Spleen (tissue), 7 donors: ENCODE measurements at regions not wholly inside any gene's neighbourhood (a gene's known extent, or its start where the extent isn't known, plus 50 kb on each side); places are given as distances from the start of the nearest gene placed in this dataset.
"Not testable (repeated sequence)": the region's sequence is repeated elsewhere in the genome, so short reads cannot be mapped to it uniquely, and the experiment has no call there.

Source experiments
- CTCF ChIP-seq, 11 experiments: fragments of 200-600 bp in 7 of 11; fragments of 450-650 bp in 4 of 11; sonication (generic) in 4 of 11; IDR thresholded peaks in 8 of 11; conservative IDR thresholded peaks in 3 of 11; 1 replicate in 7 of 11; 2 replicates in 4 of 11; pipeline versions ENCODE4 v1.4.0 to v1.8.0; 2016 to 2021; ENCODE audit warnings: antibody characterized with exemption in 11 of 11, inconsistent platforms in 4 of 11, mild to moderate bottlenecking in 1 of 11
- POLR2AphosphoS5 ChIP-seq, 3 donors: sonication (generic); formaldehyde crosslinking; IDR thresholded peaks; one replicate each; pipeline ENCODE4 v1.5.1; 2017; ENCODE audit warnings: antibody characterized with exemption in 3 of 3
- donor health status: DM: no; HTN: no; CAD: no; lungs with moderate emphysema.
- donor health status: DM: no; HTN: no; CAD: no.
- donor health status: DM: no; HTN: no; CAD: no.

GRCh38 chr5:99534241-99534640 lies 605.4 kb upstream of the CHD1 start:
- TF ChIP-seq CTCF (IDR thresholded peaks at IDR 0.05 in 8 of 11, conservative IDR thresholded peaks at IDR 0.05 in 3 of 11); POLR2AphosphoS5 (IDR thresholded peaks at IDR 0.05): not testable (repeated sequence)
